Embryonic facial prominence (tissue), 1 donor: ENCODE measurements at regions not wholly inside any gene's neighbourhood (a gene's known extent, or its start where the extent isn't known, plus 50 kb on each side); places are given as distances from the start of the nearest gene placed in this dataset.

Source experiments
- DNase-seq: peaks from one replicate; pipeline ENCODE4 v3.0.0-alpha.2; 2016; ENCODE audit errors: extremely low spot score

- DNase-seq = no peak
Observed at GRCh38 chr14:101176535-101177205, 273.1 kb upstream of the RTL1 start.

DNA sequence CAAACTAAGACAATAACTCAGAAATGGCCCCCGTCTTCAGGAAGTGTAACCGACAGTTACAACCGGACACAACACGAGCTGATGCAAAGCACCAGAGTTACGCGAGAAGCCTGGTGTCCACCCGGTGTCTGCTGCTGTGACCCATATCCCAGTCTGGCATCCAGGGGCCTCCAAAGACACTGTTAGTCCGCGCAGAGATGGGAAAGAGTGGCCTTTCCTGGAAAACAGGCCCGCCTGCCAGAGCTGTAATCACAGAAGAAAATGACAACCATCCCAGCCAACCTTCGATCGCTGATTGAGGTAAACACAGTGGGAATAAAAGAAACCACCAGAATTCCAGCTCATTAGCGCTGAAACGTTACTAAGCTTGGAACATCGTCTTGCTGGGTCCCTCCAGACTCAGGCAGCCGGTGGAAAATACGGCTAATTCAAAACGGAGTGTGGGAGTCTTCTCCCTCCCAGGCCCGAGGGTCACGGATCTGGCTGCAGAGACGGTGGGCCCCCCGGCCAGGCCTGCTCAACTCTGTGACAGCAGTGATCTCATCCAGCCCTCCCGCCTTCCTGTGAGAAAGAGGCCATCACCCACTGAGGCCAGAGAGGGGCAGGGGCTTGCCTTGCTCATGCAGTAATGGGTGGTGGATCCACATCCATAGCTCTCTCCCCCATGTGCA is 273.9 kb upstream of the RTL1 start:
- DNase-seq = peak; percentile 63

GRCh38 chr14:101178184-101179072 is 274.9 kb upstream of the RTL1 start:
- DNase-seq = no peak

- DNase-seq = no peak
Observed at GRCh38 chr14:101179691-101180211, 276.2 kb upstream of the RTL1 start.

- DNase-seq = no peak
Observed at GRCh38 chr14:101181446-101182313, 278.2 kb upstream of the RTL1 start.

GRCh38 chr14:101182476-101182875 is 279.0 kb upstream of the RTL1 start:
- DNase-seq = no peak

- DNase-seq = no peak
Observed at GRCh38 chr14:101183376-101184103, 280.0 kb upstream of the RTL1 start.

- DNase-seq = no peak
Observed at GRCh38 chr14:101184104-101184455, 280.6 kb upstream of the RTL1 start.

GRCh38 chr14:101184572-101184971 is 281.1 kb upstream of the RTL1 start:
- no peak for DNase-seq

- DNase-seq = no peak
Observed at GRCh38 chr14:101185073-101185835, 281.7 kb upstream of the RTL1 start.

GRCh38 chr14:101185946-101186345 is 282.4 kb upstream of the RTL1 start:
- DNase-seq = no peak

DNA sequence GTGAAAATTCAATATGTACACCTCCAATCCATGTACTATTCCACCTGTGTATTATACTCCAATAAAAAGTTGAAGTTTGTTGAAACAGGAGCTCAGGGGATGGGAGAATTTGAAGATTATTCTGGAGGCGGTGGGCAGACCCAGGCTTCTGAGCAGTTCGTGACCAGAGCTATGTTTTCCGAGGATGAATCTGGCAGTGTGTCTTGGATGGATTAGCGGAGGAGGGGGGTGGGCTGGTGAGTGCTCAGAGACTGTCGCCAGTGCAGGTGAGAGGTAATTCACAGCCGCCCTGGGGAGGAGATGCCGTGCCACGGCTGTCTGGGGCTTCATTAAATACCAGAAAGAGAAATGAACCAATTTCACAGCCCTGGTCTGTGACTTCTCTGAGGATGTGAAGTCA is 283.0 kb upstream of the RTL1 start:
- DNase-seq = no peak

GRCh38 chr14:101186992-101187815 is 283.7 kb upstream of the RTL1 start:
- DNase-seq = no peak

GRCh38 chr14:101187816-101188570 is 284.5 kb upstream of the RTL1 start:
- DNase-seq = no peak

DNA sequence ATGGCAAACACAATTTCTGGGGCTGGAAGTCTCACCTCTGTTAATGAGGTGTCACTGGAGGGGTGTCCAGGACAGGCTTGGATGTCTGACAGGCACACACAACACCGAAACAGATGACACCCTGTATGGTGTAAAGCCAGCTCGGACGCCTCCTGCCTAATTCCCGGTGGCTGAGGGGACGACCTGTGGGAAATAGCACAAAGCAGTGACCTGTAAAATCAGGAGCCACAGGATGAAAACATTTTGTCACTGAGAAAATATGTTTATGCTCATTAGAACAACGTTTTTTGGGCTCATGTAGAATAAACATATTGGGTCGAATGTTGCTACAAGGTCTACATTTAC is 285.0 kb upstream of the RTL1 start:
- no peak for DNase-seq

GRCh38 chr14:101189266-101189665 is 285.7 kb upstream of the RTL1 start:
- no peak for DNase-seq

- no peak for DNase-seq
Observed at GRCh38 chr14:101189962-101190560, 286.5 kb upstream of the RTL1 start.

DNA sequence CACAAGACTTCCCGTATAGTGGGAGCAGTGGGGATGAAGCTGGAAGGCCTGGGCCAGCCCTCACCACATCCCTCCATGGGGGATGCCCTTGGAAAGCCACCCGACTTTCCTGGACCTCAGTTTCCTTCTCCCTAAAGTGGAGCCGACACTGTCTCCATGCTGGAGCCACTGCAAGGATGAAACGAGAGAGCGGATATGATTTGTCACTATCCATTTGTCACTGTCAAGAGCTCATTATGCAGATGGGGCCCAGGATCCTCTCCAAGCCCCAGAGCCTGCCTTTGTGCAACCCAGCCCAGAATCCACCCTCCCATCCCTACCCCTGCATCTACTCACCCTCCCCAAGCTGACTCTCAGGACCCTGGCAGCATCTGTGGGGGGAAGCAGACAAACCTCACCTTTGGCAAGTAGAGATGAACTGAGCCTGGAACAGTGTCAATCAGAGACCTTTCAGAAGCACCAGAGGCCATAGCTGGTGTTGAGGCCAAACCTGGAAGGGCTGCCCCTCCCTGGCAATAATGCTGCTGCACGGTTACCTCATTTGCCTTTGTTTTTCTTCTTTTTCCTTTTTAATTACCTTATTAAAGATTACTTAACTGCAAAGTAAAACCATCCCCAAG is 287.7 kb upstream of the RTL1 start:
- no peak for DNase-seq
